Activated B cell treated with CpG ODN at 0.5 μM for 24 hours (primary cell): ENCODE measurements at regions not wholly inside any gene's neighbourhood (a gene's known extent, or its start where the extent isn't known, plus 50 kb on each side); places are given as distances from the start of the nearest gene placed in this dataset.
"Not testable (repeated sequence)": the region's sequence is repeated elsewhere in the genome, so short reads cannot be mapped to it uniquely, and the experiment has no call there.

Experiments used
- ATAC-seq: fragments of 200-7000 bp; cut with Tn5 transposase; one replicate; pipeline ENCODE4 v1.10.0; 2021; ENCODE audit warnings: low read depth, mild to moderate bottlenecking, moderate library complexity
- CTCF ChIA-PET: fragments of 350-600 bp; sonication (Branson Sonifier 250); formaldehyde crosslinking; loops from one replicate; lab custom pipeline; 2021; ENCODE audit warnings: antibody characterized with exemption; lab: Charles Lee
- POLR2A ChIA-PET: fragments of 350-600 bp; sonication (Branson Sonifier 250); formaldehyde crosslinking; loops from one replicate; lab custom pipeline; 2021; ENCODE audit warnings: antibody characterized with exemption; lab: Charles Lee
- DNase-seq: peaks from one replicate; pipeline ENCODE4 v3.0.0; 2022
- H3K27ac Mint-ChIP-seq: one replicate; pipeline ENCODE4 v1.8.0; 2020; ENCODE audit warnings: mixed read lengths
- H3K27me3 Mint-ChIP-seq: one replicate; pipeline ENCODE4 v1.8.0; 2021; ENCODE audit warnings: mixed read lengths
- H3K36me3 Mint-ChIP-seq: one replicate; pipeline ENCODE4 v1.8.0; 2021; ENCODE audit warnings: low read depth, mixed read lengths
- H3K4me1 Mint-ChIP-seq: one replicate; pipeline ENCODE4 v1.8.0; 2021; ENCODE audit warnings: mixed read lengths
- H3K4me3 Mint-ChIP-seq: one replicate; pipeline ENCODE4 v1.8.0; 2020; ENCODE audit warnings: mild to moderate bottlenecking, mixed read lengths
- H3K9me3 Mint-ChIP-seq: one replicate; pipeline ENCODE4 v1.8.0; 2020; ENCODE audit warnings: mixed read lengths
- intact Hi-C: fragments of 100-400 bp; cut with micrococcal nuclease; formaldehyde crosslinking; loops from one replicate; pipeline ENCODE4 v1.15.1; 2024
- TF ChIP-seq, protein P1 (sequence below): fragments of 200-600 bp; IDR thresholded peaks from one replicate; pipeline ENCODE4 v1.8.0; 2022; ENCODE audit warnings: antibody characterized with exemption, mild to moderate bottlenecking

DNA sequence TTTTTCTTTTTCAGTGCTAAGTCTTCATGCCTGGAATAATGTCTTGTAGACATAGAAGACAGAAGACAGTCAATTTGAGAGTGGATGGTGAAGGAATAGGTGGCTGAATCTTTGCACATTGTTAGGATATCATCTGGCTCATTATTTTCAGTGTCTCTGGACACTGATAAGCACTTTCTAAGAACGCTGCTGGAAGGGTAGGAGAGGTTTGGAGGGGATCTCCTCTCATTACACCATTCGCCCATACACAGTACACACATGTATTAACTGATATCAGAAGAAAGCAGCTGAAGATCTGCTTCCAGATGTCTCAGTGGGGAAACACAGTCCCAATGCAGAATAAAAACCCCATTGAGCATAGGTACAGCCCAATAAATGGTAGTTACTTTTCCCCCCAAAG, 461.1 kb upstream of the DCN start:
- CTCF ChIA-PET: no interaction called here
- Mint-ChIP-seq H3K9me3 (no peaks in the 10 kb centered on the region), H3K4me1 (no peaks in the 10 kb centered on the region), H3K27ac (no peak overlapping the region), H3K27me3 (peaks cover 9% of the 10 kb centered on the region), H3K36me3 (no peaks in the 10 kb centered on the region), H3K4me3 (no peak overlapping the region)
- DNase-seq (no peak), ATAC-seq (no peak)
- POLR2A ChIA-PET: no interaction called here
- TF ChIP-seq, protein P1, sequence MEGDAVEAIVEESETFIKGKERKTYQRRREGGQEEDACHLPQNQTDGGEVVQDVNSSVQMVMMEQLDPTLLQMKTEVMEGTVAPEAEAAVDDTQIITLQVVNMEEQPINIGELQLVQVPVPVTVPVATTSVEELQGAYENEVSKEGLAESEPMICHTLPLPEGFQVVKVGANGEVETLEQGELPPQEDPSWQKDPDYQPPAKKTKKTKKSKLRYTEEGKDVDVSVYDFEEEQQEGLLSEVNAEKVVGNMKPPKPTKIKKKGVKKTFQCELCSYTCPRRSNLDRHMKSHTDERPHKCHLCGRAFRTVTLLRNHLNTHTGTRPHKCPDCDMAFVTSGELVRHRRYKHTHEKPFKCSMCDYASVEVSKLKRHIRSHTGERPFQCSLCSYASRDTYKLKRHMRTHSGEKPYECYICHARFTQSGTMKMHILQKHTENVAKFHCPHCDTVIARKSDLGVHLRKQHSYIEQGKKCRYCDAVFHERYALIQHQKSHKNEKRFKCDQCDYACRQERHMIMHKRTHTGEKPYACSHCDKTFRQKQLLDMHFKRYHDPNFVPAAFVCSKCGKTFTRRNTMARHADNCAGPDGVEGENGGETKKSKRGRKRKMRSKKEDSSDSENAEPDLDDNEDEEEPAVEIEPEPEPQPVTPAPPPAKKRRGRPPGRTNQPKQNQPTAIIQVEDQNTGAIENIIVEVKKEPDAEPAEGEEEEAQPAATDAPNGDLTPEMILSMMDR: no peak
- intact Hi-C loops: no loop called here

DNA sequence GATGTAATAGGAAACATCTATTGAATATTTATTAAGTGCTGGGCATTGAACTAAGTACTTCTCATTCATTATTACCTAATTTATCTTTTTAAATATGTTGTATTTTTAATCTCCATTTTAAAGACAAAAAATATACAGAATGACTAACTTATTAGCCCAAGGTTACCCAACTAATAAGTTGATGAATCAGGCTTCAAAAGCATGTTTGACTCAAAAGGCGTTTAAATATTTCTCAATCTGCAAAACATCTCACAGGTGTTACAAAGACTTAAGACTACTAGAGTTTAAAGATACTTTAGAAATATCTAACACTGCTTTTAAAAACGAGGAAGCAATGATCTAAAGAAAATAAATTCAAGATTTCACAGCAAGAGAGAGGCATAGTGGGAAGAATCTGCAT, 457.4 kb upstream of the DCN start:
- intact Hi-C loops: no loop called here

DNA sequence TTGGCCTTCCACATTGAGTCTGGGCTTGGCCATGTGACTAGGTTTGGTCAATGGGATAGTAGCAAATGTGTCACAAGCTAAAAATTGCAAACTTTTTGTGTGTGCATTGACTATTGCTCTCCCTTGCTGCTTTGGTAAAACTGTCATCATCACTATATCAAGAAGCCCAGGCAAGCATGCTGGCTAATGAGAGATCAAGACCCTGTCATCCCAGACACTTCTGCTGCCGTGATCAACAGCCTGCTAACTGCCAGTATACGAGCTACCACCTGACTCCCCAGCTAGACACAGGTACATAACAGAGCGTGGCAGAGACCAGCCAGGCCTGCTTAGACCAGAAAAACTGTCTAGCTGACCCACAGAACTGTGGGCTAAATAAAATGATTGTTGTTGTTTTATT, 456.7 kb upstream of the DCN start:
- intact Hi-C loops: no loop called here
- Mint-ChIP-seq H3K27me3 (peaks cover 3% of the 10 kb centered on the region), H3K4me3 (no peak overlapping the region), H3K36me3 (no peaks in the 10 kb centered on the region), H3K9me3 (peaks cover 2% of the 10 kb centered on the region), H3K27ac (no peak overlapping the region), H3K4me1 (no peaks in the 10 kb centered on the region)
- CTCF ChIA-PET: no interaction called here
- POLR2A ChIA-PET: no interaction called here
- ATAC-seq (no peak), DNase-seq (no peak)
- TF ChIP-seq, protein P1: no peak

More for the DNA sequence above, 457.4 kb upstream of the DCN start:
- Mint-ChIP-seq H3K4me1 (no peaks in the 10 kb centered on the region), H3K4me3 (no peak overlapping the region), H3K27ac (no peak overlapping the region), H3K27me3 (peaks cover 3% of the 10 kb centered on the region), H3K9me3 (no peaks in the 10 kb centered on the region), H3K36me3 (no peaks in the 10 kb centered on the region)
- POLR2A ChIA-PET: no interaction called here
- ATAC-seq (no peak), DNase-seq (no peak)
- TF ChIP-seq, protein P1: no peak
- CTCF ChIA-PET: no interaction called here

DNA sequence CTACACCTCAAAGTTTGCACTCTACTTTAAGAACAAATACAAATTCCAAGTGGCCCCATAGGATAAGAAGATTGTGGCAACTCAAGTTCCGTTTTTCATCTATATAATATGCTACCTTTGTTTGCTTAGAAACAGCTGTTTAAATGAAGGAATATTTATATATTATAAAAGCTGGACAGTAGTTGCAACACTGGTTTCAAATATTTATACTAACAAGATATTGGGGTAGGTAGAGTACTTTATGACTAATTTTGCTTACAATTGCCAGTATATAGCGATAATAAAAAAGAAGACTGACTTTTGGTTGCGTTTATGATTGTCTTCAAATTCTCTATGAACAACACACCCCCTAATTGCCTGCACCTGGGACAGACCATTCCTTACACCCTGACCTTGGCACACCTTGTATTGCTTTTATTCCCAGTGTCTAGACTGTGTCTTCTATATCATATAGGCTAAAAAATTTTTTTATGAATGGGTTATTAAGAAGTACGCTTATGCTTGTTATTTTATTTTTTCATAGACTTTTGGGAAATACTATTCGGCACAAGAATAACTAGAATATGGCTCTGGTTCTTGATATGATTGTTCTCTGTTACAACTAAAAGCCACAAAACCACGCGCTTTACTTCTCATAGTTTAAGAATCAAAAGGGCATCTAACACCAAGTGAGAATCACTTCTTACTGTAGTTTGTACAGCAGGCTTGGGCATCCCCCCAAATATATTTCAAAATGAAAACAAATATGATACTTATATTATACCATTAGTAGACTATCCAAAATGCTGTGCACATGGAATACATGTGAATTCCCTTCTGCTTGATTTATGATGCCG, 455.4 kb upstream of the DCN start:
- H3K4me1 Mint-ChIP-seq: no peaks in the 10 kb centered on the region
- ChIA-PET CTCF (no interaction called here), POLR2A (no interaction called here)
- no peak overlapping the region for H3K4me3 Mint-ChIP-seq
- DNase-seq (no peak), ATAC-seq (no peak)
- TF ChIP-seq, protein P1: no peak
- intact Hi-C loops: no loop called here
- no peak overlapping the region for H3K27ac Mint-ChIP-seq
- peaks cover 4% of the 10 kb centered on the region for H3K9me3 Mint-ChIP-seq
- no peaks in the 10 kb centered on the region for H3K36me3 Mint-ChIP-seq
- peaks cover 3% of the 10 kb centered on the region for H3K27me3 Mint-ChIP-seq

DNA sequence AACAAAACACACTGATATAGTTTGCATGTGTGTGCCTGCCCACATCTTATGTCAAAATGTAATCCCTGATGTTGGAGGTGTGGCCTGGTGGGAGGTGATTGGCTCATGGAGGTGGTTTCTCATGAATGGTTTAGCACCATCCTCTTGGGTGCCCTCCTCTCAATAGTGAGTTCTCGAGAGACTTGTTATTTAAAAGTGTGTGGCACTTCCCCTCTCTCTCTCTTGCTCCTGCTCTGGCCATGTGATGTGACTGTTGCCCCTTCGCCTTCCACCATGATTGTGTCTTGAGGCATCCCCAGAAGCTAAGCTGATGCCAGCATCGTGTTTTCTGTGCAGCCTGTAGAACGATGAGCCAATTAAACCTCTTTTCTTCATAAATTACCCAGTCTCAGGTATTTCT, 454.1 kb upstream of the DCN start:
- DNase-seq (no peak), ATAC-seq (no peak)
- ChIA-PET POLR2A (no interaction called here), CTCF (no interaction called here)
- intact Hi-C loops: no loop called here
- Mint-ChIP-seq H3K4me3 (no peak overlapping the region), H3K4me1 (no peaks in the 10 kb centered on the region), H3K36me3 (no peaks in the 10 kb centered on the region), H3K27ac (no peak overlapping the region), H3K27me3 (peaks cover 8% of the 10 kb centered on the region), H3K9me3 (peaks cover 4% of the 10 kb centered on the region)
- TF ChIP-seq, protein P1: no peak

DNA sequence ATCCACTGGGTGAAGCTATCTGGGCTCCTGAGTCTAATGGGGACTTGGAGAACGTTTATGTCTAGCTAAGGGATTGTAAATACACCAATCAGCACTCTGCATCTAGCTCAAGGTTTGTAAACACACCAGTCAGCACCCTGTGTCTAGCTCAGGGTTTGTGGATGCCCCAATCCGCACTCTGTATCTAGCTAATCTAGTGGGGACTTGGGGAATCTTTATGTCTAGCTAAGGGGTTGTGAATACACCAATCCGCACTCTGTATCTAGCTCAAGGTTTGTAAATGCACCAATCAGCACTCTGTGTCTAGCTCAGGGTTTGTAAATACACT, 451.7 kb upstream of the DCN start:
- ATAC-seq, H3K27me3 Mint-ChIP-seq, H3K36me3 Mint-ChIP-seq, H3K4me1 Mint-ChIP-seq, DNase-seq, CTCF ChIA-PET, H3K9me3 Mint-ChIP-seq, H3K27ac Mint-ChIP-seq, intact Hi-C loops, H3K4me3 Mint-ChIP-seq, POLR2A ChIA-PET: not testable (repeated sequence)
